HL-60 (cell line): ENCODE measurements at regions not wholly inside any gene's neighbourhood (a gene's known extent, or its start where the extent isn't known, plus 50 kb on each side); places are given as distances from the start of the nearest gene placed in this dataset.

Experiments used
- CTCF ChIP-seq: IDR thresholded peaks from one replicate; pipeline ENCODE4 v1.5.1; 2011; ENCODE audit warnings: low read length, control low read depth, inconsistent platforms; ENCODE audit not compliant: insufficient read depth
- POLR2AphosphoS5 ChIP-seq: IDR thresholded peaks from 2 replicates; pipeline ENCODE4 v1.6.1; 2012; ENCODE audit warnings: low read depth
- SPI1 ChIP-seq: IDR thresholded peaks from 2 replicates; pipeline ENCODE4 v1.6.1; 2012; ENCODE audit warnings: low read depth, mild to moderate bottlenecking, borderline replicate concordance

GRCh38 chr18:32553640-32554365, 83.1 kb upstream of the GAREM1 start:
- TF ChIP-seq CTCF, result no peak
- TF ChIP-seq POLR2AphosphoS5, result no peak
- no peak for TF ChIP-seq SPI1
